ENCODE measurements at regions not wholly inside any gene's neighbourhood (a gene's known extent, or its start where the extent isn't known, plus 50 kb on each side); places are given as distances from the start of the nearest gene placed in this dataset.

DNA sequence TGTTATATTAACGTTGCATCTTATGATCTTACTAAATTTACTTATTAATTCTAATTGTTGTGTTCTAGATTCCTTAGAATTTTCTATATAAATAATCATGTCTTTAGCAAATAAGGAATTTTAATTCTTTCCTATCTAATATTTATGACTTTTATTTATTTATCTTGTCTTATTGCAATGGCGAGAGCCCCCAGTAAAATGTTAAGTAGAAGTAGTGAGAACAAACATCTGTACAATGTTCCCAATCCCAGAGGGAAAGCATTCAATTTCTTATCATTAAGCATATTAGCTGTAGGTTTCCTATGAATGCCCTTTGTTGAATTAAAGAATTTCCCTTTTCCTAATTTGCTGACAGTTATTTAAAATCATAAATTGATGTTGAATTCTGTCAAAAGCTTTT is 203.7 kb upstream of the OTX2 start:
- TF ChIP-seq EZH2 (IDR thresholded peaks at IDR 0.05; ENCODE audit: low read length): no peak
- TF ChIP-seq, protein P1, sequence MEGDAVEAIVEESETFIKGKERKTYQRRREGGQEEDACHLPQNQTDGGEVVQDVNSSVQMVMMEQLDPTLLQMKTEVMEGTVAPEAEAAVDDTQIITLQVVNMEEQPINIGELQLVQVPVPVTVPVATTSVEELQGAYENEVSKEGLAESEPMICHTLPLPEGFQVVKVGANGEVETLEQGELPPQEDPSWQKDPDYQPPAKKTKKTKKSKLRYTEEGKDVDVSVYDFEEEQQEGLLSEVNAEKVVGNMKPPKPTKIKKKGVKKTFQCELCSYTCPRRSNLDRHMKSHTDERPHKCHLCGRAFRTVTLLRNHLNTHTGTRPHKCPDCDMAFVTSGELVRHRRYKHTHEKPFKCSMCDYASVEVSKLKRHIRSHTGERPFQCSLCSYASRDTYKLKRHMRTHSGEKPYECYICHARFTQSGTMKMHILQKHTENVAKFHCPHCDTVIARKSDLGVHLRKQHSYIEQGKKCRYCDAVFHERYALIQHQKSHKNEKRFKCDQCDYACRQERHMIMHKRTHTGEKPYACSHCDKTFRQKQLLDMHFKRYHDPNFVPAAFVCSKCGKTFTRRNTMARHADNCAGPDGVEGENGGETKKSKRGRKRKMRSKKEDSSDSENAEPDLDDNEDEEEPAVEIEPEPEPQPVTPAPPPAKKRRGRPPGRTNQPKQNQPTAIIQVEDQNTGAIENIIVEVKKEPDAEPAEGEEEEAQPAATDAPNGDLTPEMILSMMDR (optimal IDR thresholded peaks at IDR 0.05 in 1 of 3, IDR thresholded peaks at IDR 0.05 in 1 of 3, conservative IDR thresholded peaks at IDR 0.05 in 1 of 3; ENCODE audit: extremely low read depth in 1 of 3, insufficient read depth in 2 of 3, low read length in 3 of 3): no peak

Data from keratinocyte (primary cell).